ENCODE measurements at regions not wholly inside any gene's neighbourhood (a gene's known extent, or its start where the extent isn't known, plus 50 kb on each side); places are given as distances from the start of the nearest gene placed in this dataset.

DNA sequence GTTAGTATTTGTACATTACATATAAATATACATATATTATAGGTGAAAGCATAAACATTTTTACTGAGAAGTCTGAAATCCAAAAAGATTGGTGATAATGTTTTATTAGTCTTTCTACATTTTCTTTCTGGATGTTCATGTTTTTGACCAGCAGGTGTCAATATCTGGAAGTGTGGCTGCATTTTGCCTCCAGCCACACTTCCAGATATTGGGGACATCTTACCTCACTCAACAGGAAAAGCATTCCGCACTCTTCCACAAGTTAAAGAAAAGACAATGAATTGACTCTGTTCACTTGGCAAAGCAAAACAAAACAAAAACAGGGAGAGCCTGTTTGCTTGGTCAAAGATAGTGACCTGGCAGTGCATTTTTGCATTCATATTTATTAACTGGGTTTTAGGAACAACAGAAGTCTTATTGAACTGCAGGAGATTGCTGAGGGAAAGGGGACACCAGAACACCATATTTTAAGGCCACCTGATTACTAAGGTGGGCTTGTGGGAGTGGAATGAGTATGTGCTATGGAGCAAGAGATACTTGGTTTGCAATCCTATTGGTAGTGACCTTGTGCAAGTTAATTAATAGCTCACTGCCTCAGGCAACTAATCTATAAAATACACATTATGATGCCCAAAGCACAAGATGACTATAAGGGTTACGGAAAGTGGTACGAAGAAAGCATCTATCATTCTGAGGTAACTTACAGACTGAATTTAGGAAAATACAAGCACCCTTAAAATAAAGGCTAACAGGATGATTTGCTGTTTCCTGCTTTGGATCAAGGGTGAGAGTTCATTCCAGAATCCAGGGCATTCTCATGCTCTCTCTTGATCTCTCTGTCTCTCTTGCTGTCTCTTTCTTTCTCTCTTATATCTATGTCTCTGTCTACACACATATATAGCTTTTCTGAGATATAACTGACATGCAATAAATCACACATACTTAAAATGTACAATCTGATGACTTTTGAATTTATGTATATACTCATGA, 389.9 kb upstream of the EMCN start:
- dilution Hi-C loops (cut with HindIII; ENCODE audit: low sequenced_read_pairs, unreplicated experiment) (no loop called here), intact Hi-C loops (cut with micrococcal nuclease) (loop anchor here (10.0 kb wide), 1 partner anchor 827 kb away; no protein-coding TSS in a partner anchor), in situ Hi-C loops (cut with MboI; ENCODE audit: low sequenced_read_pairs) (no loop called here)
- no peak for ATAC-seq (ENCODE audit: low read depth)
- Histone ChIP-seq H2AFZ (replicated peaks; ENCODE audit: low read length, poor library complexity) (no peak overlapping the region), H3K9me3 (ENCODE audit: control insufficient read depth, insufficient read depth, low read length) (no peaks in the 10 kb centered on the region), H4K91ac (ENCODE audit: insufficient read depth, low read depth, low read length) (no peak overlapping the region), H3K4me3 (ENCODE audit: insufficient read depth, low read depth, low read length) (no peak overlapping the region), H2AK9ac (replicated peaks; ENCODE audit: low read depth, low read length, poor library complexity) (no peak overlapping the region), H3K27me3 (ENCODE audit: control insufficient read depth, insufficient read depth, low read length) (no peaks in the 10 kb centered on the region), H4K5ac (ENCODE audit: low read depth, low read length) (no peak overlapping the region), H2BK5ac (ENCODE audit: low read depth, low read length, poor library complexity, severe bottlenecking) (no peak overlapping the region), H3K27ac (ENCODE audit: insufficient read depth, low read length) (no peak overlapping the region), H3K18ac (ENCODE audit: low read depth, low read length) (no peak overlapping the region), H3K36me3 (ENCODE audit: control insufficient read depth, insufficient read depth, low read length) (no peaks in the 10 kb centered on the region), H3K9me1 (ENCODE audit: insufficient read depth, low read length) (no peaks in the 10 kb centered on the region), H2BK15ac (ENCODE audit: low read depth, low read length) (no peak overlapping the region), H3K4me2 (ENCODE audit: low read depth, low read length) (no peak overlapping the region), H3K14ac (replicated peaks; ENCODE audit: low read depth, low read length) (no peak overlapping the region), H3K4me1 (ENCODE audit: control insufficient read depth, insufficient read depth, low read length) (no peaks in the 10 kb centered on the region), H2AK5ac (ENCODE audit: low read depth, low read length) (no peak overlapping the region), H4K20me1 (ENCODE audit: insufficient read depth, low read length) (no peaks in the 10 kb centered on the region), H3K79me1 (ENCODE audit: low read depth in 1 of 2, low read length in 2 of 2) (no peaks in the 10 kb centered on the region), H3K4ac (ENCODE audit: low read depth, low read length) (no peak overlapping the region), H4K8ac (ENCODE audit: low read depth in 2 of 2, low read length in 2 of 2) (no peak overlapping the region), H3K9ac (ENCODE audit: low read depth, low read length) (no peak overlapping the region), H3K56ac (ENCODE audit: extremely low read depth, insufficient read depth, low read length) (no peak overlapping the region), H2BK120ac (ENCODE audit: low read depth, low read length) (no peak overlapping the region), H2BK20ac (ENCODE audit: low read depth, low read length) (no peak overlapping the region), H3K23ac (ENCODE audit: low read depth, low read length) (no peak overlapping the region)
- ChIA-PET CTCF (no interaction called here), POLR2A (ENCODE audit: unreplicated experiment) (no interaction called here)
- peak; percentile 5 for DNase-seq
- no TSS peak for BruUV-seq (replicated peaks)
- WGBS, 2 experiments (ENCODE audit: extremely low coverage in 2 of 2, insufficient read length in 1 of 2), result no CpG with 5 or more reads among the region's 3 CpGs
- TF ChIP-seq RFX5 (IDR thresholded peaks at IDR 0.05; ENCODE audit: low read depth, low read length) (no peak), SMC3 (IDR thresholded peaks at IDR 0.05; ENCODE audit: low read depth, low read length) (peak; percentile 26; the same call in 1 of the 2 replicates), POLR2A (IDR thresholded peaks at IDR 0.05; ENCODE audit: low read depth, low read length) (no peak), RAD21 (IDR thresholded peaks at IDR 0.05; ENCODE audit: low read length) (peak; percentile 37), CTCF (conservative IDR thresholded peaks at IDR 0.05; ENCODE audit: low read depth, low read length) (peak; percentile 21; the same call in 1 of the 2 replicates)

Data from IMR-90 (cell line).